T-helper 2 cell (primary cell): ENCODE measurements at regions not wholly inside any gene's neighbourhood (a gene's known extent, or its start where the extent isn't known, plus 50 kb on each side); places are given as distances from the start of the nearest gene placed in this dataset.

Source experiments
- DNase-seq, 5 experiments: peaks; one replicate each; pipeline versions ENCODE4 v3.0.0 to v3.0.0-alpha.2; 2012 to 2022

- DNase-seq: no peak
These were observed 104.5 kb upstream of the TAF1B start for GRCh38 chr2:9738535-9739496.

GRCh38 chr2:9739531-9739964, 103.7 kb upstream of the TAF1B start:
- peak in 3 of 5 experiments; percentile 44 to 72 (median 65) for DNase-seq

DNA sequence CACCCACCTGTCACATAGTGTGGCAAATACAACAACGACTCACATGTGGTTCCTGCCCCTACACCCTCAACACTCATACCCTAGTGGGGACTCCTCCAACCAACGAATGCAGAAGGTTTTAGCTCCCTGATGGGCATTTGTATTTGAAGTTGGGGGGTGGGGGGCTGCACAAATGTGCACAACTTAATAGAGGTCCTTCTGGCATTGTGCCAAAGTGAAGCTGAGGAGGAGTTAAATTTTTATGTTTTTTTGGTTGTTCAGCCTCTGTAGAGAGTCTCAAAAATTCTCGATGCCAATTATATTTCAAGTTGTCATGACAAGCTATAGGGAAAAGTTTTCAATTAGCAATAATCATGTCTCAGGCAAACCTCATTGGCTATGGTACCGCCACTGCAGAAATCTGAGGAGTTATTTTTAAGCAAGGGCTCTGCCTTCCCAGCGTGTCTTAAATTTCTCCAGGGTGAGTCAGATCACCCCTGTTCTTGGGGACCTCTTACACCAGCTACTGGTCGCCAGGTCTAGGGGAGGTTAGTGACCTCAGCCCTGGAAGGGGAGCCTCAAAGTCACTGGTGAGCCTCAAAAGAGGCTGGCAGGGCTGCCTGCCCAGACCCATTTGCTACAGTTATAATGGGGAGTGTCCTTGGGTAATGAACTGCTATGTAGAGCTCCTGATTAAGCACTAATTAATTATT, 102.7 kb upstream of the TAF1B start:
- no peak for DNase-seq

- DNase-seq: no peak
These were observed 102.2 kb upstream of the TAF1B start for GRCh38 chr2:9741110-9741509.

- no peak for DNase-seq
These were observed 100.7 kb upstream of the TAF1B start for GRCh38 chr2:9742601-9743000.

GRCh38 chr2:9744256-9745004, 98.8 kb upstream of the TAF1B start:
- DNase-seq: no peak

DNA sequence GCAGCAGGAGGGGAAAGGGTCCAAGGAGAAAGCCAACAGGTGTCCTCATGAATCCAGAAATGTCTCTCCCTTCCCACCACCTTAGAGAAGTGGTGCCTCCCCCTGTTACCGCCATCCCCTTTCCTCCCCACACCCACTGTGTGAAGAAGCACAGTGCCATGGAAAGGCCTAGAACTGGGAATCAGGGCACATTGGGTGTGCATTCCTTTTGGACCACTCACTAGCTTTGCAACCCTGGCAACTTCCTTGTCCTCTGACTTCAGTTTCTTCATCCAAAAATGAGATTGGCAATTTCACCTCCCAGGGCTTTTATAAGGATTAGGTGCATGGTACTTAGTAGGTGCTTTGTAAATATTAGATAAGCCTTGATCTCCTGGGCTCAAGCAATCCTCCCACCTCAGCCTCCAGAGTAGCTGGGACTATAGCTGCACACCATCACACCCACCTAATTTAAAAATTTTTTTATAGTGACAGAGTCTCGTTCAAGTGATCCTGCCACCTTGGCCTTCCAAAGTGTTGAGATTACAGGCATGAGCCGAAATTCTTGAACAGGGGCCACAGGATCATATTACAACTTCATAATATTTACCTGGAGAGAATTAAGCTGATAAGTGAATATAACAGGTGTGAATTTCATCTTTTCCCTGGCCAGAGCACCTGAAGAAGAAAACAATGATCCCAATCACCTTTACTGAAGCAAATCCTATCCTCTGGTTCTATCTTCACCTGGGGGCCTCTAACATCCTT, 97.9 kb upstream of the TAF1B start:
- DNase-seq: no peak

GRCh38 chr2:9747396-9747795, 95.9 kb upstream of the TAF1B start:
- no peak for DNase-seq

DNA sequence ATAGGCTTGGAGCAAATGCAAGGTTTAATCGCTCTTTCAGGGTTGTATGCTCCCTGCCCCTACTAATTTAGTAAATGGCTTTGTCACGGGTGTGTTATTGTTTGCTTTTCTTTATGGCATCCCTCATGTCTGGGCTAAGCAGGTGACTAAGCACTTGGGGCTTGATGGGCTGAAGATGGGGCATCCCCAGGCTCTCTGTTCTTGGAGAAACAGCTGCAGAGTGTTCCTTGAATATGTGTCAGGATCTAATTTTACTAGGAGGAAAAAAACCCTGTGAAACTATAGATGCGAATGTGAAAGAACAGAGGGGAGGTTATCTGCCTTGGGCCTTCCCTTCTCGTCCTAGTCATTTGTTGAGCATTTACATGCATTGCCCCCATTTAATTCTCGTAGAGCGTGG, 94.7 kb upstream of the TAF1B start:
- no peak for DNase-seq

DNA sequence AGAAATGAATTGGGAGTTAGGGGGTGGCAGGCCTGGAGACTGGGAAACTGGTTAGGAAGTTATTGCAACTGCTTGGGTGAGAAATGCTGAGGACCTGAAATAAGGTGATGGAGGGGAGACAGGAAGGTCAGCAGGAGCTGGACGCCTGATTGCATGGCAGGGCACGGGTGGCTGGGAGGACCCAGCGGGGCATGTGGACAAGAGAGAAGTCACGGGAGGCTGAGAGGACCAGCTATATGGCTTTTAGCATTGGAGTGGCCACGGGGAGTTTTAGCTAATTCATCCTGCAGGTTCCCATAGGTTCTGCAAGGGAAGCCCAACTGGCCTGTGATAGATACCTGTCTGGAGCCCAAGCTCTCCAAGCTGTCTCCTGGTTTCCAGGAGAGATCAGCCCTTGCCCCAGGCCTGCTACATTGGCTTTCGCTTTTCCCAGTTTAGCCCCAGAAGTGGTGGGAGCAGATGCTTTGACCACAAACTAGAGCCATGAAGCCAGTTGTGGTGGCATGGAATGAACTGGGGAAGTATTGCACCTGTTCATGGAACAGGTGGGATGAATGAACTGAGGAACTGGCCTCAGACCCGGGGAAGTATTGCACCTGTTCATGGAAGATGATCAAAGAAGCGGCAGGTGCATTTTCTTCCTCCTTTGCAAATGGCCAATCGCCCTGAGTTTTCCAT, 93.6 kb upstream of the TAF1B start:
- no peak for DNase-seq

DNA sequence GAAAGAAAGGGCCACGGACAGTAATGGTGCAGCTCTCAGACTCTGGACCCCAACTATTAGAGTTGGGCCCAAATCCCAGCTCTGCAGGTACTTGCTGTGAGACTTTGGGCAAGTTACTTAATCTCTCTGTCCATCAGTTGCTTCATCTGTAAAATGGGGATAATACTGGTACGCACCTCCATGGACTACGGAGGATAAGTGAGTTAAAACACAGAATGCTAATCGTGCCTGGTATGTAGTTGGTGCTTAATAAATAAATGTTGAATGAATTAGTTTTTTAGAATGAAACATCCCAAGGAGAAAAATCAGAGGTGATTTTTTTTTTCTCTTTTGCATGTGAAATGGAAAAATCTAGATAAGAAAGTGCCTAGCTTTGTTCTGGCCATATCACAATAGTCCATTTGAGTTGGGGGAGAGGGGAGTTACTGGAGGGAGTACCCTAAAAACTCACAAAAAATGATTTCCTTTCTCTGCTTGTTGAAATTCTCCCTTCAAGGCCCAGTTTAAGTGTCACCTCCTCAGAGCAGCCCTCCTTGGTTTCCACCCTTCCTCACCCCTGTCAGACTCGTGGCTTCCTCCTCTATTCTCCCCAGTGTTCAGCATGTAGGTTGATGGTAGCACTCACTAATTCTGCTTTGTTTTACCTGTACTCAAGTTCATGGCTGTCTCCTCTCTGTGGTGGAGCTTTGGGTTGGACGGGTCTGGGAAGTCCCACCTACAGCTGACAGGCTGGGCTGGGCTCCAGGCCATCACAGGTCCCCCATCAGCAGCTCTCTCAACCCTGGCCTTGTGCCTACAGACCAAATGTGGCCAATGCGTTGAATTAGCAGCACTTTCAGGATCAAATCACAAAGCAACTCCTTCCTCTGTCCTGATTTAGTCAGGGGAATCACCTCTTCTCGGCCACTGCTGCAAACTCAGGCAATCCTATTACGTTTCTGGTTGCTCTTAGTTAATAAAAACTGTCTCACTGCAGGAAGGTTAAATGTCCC, 92.8 kb upstream of the TAF1B start:
- no peak for DNase-seq

- no peak for DNase-seq
These were observed 91.4 kb upstream of the TAF1B start for GRCh38 chr2:9751831-9752230.

GRCh38 chr2:9752441-9753275, 90.6 kb upstream of the TAF1B start:
- DNase-seq: peak in 4 of 5 experiments; percentile 51 to 91 (median 76)

DNA sequence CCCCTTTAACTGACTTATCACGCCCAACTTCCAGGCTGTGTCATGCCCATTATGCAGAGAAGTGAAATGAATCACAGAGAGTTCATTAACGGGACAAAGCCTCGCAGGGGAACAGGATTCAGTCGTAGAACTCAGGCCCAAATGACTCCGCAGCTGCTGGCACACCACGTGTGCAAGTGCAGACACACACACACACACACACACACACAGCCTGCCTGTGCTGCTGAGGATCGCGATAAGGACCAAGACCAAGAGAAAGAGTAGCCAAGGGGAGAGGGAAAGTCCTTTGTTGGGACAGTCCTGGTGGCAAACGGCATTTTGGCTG, 90.0 kb upstream of the TAF1B start:
- peak in 2 of 5 experiments; percentile 59 to 95 for DNase-seq

- DNase-seq: peak in 4 of 5 experiments; percentile 17 to 63 (median 51)
These were observed 89.4 kb upstream of the TAF1B start for GRCh38 chr2:9753665-9754531.

DNA sequence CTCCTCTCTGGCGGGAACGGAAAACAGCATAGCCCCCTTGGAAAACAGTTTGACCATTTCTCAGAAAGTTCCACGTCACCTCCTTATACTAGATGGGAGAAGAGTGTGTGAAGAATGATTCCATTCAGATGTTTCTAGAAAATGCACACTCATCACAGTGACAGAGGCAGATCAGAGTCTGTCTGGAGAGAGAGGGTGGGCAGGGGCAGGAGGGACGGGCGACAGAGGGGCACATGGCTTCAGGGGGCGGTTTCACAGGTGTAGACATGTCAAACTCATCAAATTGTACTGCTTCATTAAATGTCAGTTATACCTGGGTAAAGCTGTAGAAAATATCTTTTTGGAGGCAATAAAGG, 88.8 kb upstream of the TAF1B start:
- DNase-seq: no peak

GRCh38 chr2:9755008-9755407, 88.3 kb upstream of the TAF1B start:
- no peak for DNase-seq

GRCh38 chr2:9755638-9756037, 87.6 kb upstream of the TAF1B start:
- DNase-seq: no peak
